Adrenal gland (tissue), 9 donors: ENCODE measurements at regions not wholly inside any gene's neighbourhood (a gene's known extent, or its start where the extent isn't known, plus 50 kb on each side); places are given as distances from the start of the nearest gene placed in this dataset.

Experiments used
- DNase-seq, 7 donors: peaks; one replicate each; pipeline ENCODE4 v3.0.0-alpha.2; 2019 to 2020
- H3K27ac ChIP-seq, 5 donors: fragments of 200-600 bp; sonication (generic) in 4 of 5; 1 replicate in 3 of 5; 2 replicates in 2 of 5; pipeline versions ENCODE4 v1.5.1 to v1.8.0; 2016 to 2020; ENCODE audit warnings: mild to moderate bottlenecking in 1 of 5
- H3K27me3 ChIP-seq: fragments of 200-600 bp; 2 replicates; pipeline ENCODE4 v1.8.0; 2021
- H3K36me3 ChIP-seq, 2 donors: fragments of 200-600 bp; replicated peaks in 1 of 2; 1 replicate in 1 of 2; 2 replicates in 1 of 2; pipeline versions ENCODE4 v1.5.1 to v1.8.0; 2018 to 2022
- H3K4me1 ChIP-seq, 2 donors: fragments of 200-600 bp; replicated peaks in 1 of 2; 1 replicate in 1 of 2; 2 replicates in 1 of 2; pipeline versions ENCODE4 v1.5.1 to v1.8.0; 2018 to 2021
- H3K4me3 ChIP-seq, 4 donors: fragments of 200-600 bp; sonication (generic) in 3 of 4; one replicate each; pipeline ENCODE4 v1.5.1; 2016 to 2018
- H3K9me3 ChIP-seq, 3 donors: fragments of 200-600 bp; sonication (generic) in 1 of 3; replicated peaks in 1 of 3; 1 replicate in 2 of 3; 2 replicates in 1 of 3; pipeline versions ENCODE4 v1.5.1 to v1.8.0; 2016 to 2021
- CTCF ChIP-seq, 6 experiments: fragments of 450-650 bp in 4 of 6; fragments of 200-600 bp in 2 of 6; sonication (generic) in 1 of 6; IDR thresholded peaks; 1 replicate in 5 of 6; 2 replicates in 1 of 6; pipeline versions ENCODE4 v1.5.1 to v1.8.0; 2016 to 2021; ENCODE audit warnings: antibody characterized with exemption in 6 of 6, mild to moderate bottlenecking in 2 of 6, moderate library complexity in 1 of 6
- POLR2A ChIP-seq, 2 donors: fragments of 450-650 bp; IDR thresholded peaks; one replicate each; pipeline ENCODE4 v1.6.1; 2017; ENCODE audit warnings: antibody characterized with exemption in 2 of 2, mild to moderate bottlenecking in 2 of 2, moderate library complexity in 1 of 2
- WGBS, 4 donors: extraction: QIAGEN DNeasy Blood & Tissue Kit in 2 of 4; methylation state at CpG; one replicate each; pipeline versions ENCODE4 v1.1.5 to v1.1.7; 2013 to 2017; 5-methylcytosine and 5-hydroxymethylcytosine counted together
- intact Hi-C, 2 donors: fragments of 100-400 bp; cut with DNase I; formaldehyde crosslinking; loops; one replicate each; pipeline versions ENCODE4 v1.14.1 to v1.15.0; 2022 to 2023
- donor health status: healthy with polysubstance abuse.
- donor health status: Bipolar disorder and iron deficiency.
- donor health status: DM: yes; HTN: yes; CAD: no.
- donor health status: DM: no; HTN: no; CAD: no.
- donor health status: DM: no; HTN: no; CAD: no.

- Histone ChIP-seq H3K9me3 (no peaks in the 10 kb centered on the region), H3K36me3 (no peaks in the 10 kb centered on the region), H3K4me3 (no peak overlapping the region), H3K27ac (peak overlapping the region in 1 of 5 donors; percentile 71), H3K4me1 (no peaks in the 10 kb centered on the region), H3K27me3 (no peaks in the 10 kb centered on the region)
- TF ChIP-seq CTCF (IDR thresholded peaks at IDR 0.05) (no peak), POLR2A (IDR thresholded peaks at IDR 0.05) (no peak)
- WGBS, 4 donors, result 76 to 82% (median 79%) methylated on average over 18 to 23 of the region's 23 CpGs
- intact Hi-C loops, result no loop called here
- peak in 1 of 7 donors; percentile 21 for DNase-seq
These were observed 173.5 kb downstream of the KLF13 start for GRCh38 chr15:31499953-31500765.

GRCh38 chr15:31500766-31501449 lies 174.3 kb downstream of the KLF13 start:
- H3K36me3 ChIP-seq, result no peaks in the 10 kb centered on the region
- 48 to 73% (median 65%) methylated on average over 2 to 3 of the region's 3 CpGs for WGBS, 4 donors

GRCh38 chr15:31501536-31502157 lies 175.0 kb downstream of the KLF13 start:
- TF ChIP-seq POLR2A (IDR thresholded peaks at IDR 0.05) (no peak), CTCF (IDR thresholded peaks at IDR 0.05) (no peak)

More at GRCh38 chr15:31500766-31501449, 174.3 kb downstream of the KLF13 start:
- Histone ChIP-seq H3K27me3 (no peaks in the 10 kb centered on the region), H3K4me1 (no peaks in the 10 kb centered on the region), H3K27ac (peak overlapping the region in 1 of 5 donors; percentile 71), H3K4me3 (no peak overlapping the region), H3K9me3 (no peaks in the 10 kb centered on the region)
- TF ChIP-seq POLR2A (IDR thresholded peaks at IDR 0.05), result no peak
- no peak for TF ChIP-seq CTCF (IDR thresholded peaks at IDR 0.05)
- intact Hi-C loops, result no loop called here
- DNase-seq, result peak in 1 of 7 donors; percentile 28

More at GRCh38 chr15:31501536-31502157, 175.0 kb downstream of the KLF13 start:
- no peaks in the 10 kb centered on the region for H3K27me3 ChIP-seq
- no peaks in the 10 kb centered on the region for H3K4me1 ChIP-seq
- H3K9me3 ChIP-seq, result no peaks in the 10 kb centered on the region
- H3K36me3 ChIP-seq, result no peaks in the 10 kb centered on the region
- peak in 1 of 7 donors; percentile 41 for DNase-seq
- WGBS, 4 donors, result 84 to 94% (median 90%) methylated on average over 10 to 12 of the region's 12 CpGs
- intact Hi-C loops, result no loop called here
- no peak overlapping the region for H3K27ac ChIP-seq
- H3K4me3 ChIP-seq, result no peak overlapping the region
